OCI-LY1 (cell line): ENCODE measurements at regions not wholly inside any gene's neighbourhood (a gene's known extent, or its start where the extent isn't known, plus 50 kb on each side); places are given as distances from the start of the nearest gene placed in this dataset.
"Not testable (repeated sequence)": the region's sequence is repeated elsewhere in the genome, so short reads cannot be mapped to it uniquely, and the experiment has no call there.

ENCODE experiments used
- H2AFZ ChIP-seq: fragments of 200-600 bp; sonication (generic), shearing (Covaris generic); 2 replicates; pipeline ENCODE4 v1.6.0; 2014; ENCODE audit warnings: antibody characterized with exemption, mild to moderate bottlenecking, low read length
- H3F3A ChIP-seq: fragments of 200-600 bp; sonication (generic), shearing (Covaris generic); 2 replicates; pipeline ENCODE4 v1.6.0; 2014; ENCODE audit warnings: mild to moderate bottlenecking, antibody characterized with exemption, low read length, moderate library complexity; ENCODE audit not compliant: insufficient read depth
- H3K27ac ChIP-seq: fragments of 200-600 bp; sonication (generic); 2 replicates; pipeline ENCODE4 v1.5.1; 2014; ENCODE audit warnings: low read length, mixed run types, mild to moderate bottlenecking, low read depth; ENCODE audit not compliant: poor library complexity, severe bottlenecking
- H3K27me3 ChIP-seq: fragments of 200-600 bp; sonication (generic); 2 replicates; pipeline ENCODE4 v1.6.0; 2014; ENCODE audit warnings: antibody characterized with exemption, mild to moderate bottlenecking, low read length, moderate library complexity; ENCODE audit not compliant: insufficient read depth
- H3K36me3 ChIP-seq: fragments of 200-600 bp; sonication (generic); 2 replicates; pipeline ENCODE4 v1.6.1; 2014; ENCODE audit warnings: mild to moderate bottlenecking, antibody characterized with exemption, low read length, moderate library complexity, mixed read lengths; ENCODE audit not compliant: insufficient read depth
- H3K4me1 ChIP-seq: fragments of 200-600 bp; sonication (generic); 2 replicates; pipeline ENCODE4 v1.5.1; 2014; ENCODE audit warnings: mild to moderate bottlenecking, low read length, moderate library complexity; ENCODE audit not compliant: insufficient read depth, severe bottlenecking
- H3K4me2 ChIP-seq: fragments of 200-600 bp; sonication (generic), shearing (Covaris generic); 2 replicates; pipeline ENCODE4 v1.6.1; 2014; ENCODE audit warnings: low read length
- H3K4me3 ChIP-seq: fragments of 200-600 bp; sonication (generic); 2 replicates; pipeline ENCODE4 v1.5.1; 2014; ENCODE audit warnings: low read length, low read depth, mild to moderate bottlenecking, mixed read lengths; ENCODE audit not compliant: poor library complexity, severe bottlenecking
- H3K79me2 ChIP-seq: fragments of 200-600 bp; shearing (Covaris generic); 2 replicates; pipeline ENCODE4 v1.6.1; 2016; ENCODE audit warnings: mixed run types, low read length, mixed read lengths; ENCODE audit not compliant: insufficient read depth
- H3K9ac ChIP-seq: fragments of 200-600 bp; sonication (generic), shearing (Covaris generic); 2 replicates; pipeline ENCODE4 v1.6.1; 2014; ENCODE audit warnings: mild to moderate bottlenecking, low read length, mixed read lengths
- H3K9me2 ChIP-seq: fragments of 200-600 bp; sonication (generic), shearing (Covaris generic); 2 replicates; pipeline ENCODE4 v1.6.1; 2014; ENCODE audit warnings: low read depth, mild to moderate bottlenecking, low read length, mixed read lengths
- H3K9me3 ChIP-seq: fragments of 200-600 bp; shearing (Covaris generic); 2 replicates; pipeline ENCODE4 v1.6.1; 2014; ENCODE audit warnings: low read length, mixed read lengths
- H4K20me1 ChIP-seq: fragments of 200-600 bp; sonication (generic), shearing (Covaris generic); 2 replicates; pipeline ENCODE4 v1.6.0; 2016; ENCODE audit warnings: mild to moderate bottlenecking, low read length; ENCODE audit not compliant: insufficient read depth
- EZH2 ChIP-seq: fragments of 200-600 bp; sonication (generic), shearing (Covaris generic); IDR thresholded peaks from 2 replicates; pipeline ENCODE4 v1.8.0; 2017; ENCODE audit warnings: borderline replicate concordance, mixed run types, mild to moderate bottlenecking, antibody characterized with exemption, low read length, moderate library complexity, mixed read lengths
- TF ChIP-seq, protein P1 (sequence below): fragments of 200-600 bp; sonication (generic), shearing (Covaris generic); IDR thresholded peaks from 2 replicates; pipeline ENCODE4 v1.5.1; 2017; ENCODE audit warnings: mild to moderate bottlenecking, antibody characterized with exemption, low read length, moderate library complexity, mixed read lengths

DNA sequence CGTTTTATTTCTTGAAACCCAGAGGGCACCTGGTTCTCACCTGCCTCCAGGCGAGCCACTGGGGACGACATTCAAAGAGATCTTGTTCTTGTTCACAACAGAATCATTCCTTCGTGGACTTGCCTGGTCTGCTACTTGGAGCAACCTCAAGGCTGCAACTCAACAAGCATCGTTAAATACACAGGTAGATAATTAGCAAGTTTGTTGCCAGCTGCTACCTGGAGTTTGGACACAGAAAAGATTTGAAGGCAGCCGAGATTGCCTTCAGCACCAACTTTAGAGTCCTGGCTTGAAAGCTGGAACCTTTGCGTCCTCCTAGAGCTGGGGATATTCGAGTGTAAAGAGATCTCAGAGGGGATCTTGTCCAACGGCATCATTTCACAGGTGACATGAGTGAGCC lies 89.6 kb upstream of the C7orf33 start:
- peak overlapping the region; percentile 48 for H3K4me3 ChIP-seq
- no peak for TF ChIP-seq EZH2
- TF ChIP-seq, protein P1, sequence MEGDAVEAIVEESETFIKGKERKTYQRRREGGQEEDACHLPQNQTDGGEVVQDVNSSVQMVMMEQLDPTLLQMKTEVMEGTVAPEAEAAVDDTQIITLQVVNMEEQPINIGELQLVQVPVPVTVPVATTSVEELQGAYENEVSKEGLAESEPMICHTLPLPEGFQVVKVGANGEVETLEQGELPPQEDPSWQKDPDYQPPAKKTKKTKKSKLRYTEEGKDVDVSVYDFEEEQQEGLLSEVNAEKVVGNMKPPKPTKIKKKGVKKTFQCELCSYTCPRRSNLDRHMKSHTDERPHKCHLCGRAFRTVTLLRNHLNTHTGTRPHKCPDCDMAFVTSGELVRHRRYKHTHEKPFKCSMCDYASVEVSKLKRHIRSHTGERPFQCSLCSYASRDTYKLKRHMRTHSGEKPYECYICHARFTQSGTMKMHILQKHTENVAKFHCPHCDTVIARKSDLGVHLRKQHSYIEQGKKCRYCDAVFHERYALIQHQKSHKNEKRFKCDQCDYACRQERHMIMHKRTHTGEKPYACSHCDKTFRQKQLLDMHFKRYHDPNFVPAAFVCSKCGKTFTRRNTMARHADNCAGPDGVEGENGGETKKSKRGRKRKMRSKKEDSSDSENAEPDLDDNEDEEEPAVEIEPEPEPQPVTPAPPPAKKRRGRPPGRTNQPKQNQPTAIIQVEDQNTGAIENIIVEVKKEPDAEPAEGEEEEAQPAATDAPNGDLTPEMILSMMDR = no peak
- no peak overlapping the region for H3K9ac ChIP-seq
- no peak overlapping the region for H2AFZ ChIP-seq
- H3K9me2 ChIP-seq = no peaks in the 10 kb centered on the region
- H4K20me1 ChIP-seq = no peaks in the 10 kb centered on the region
- H3K36me3 ChIP-seq = no peaks in the 10 kb centered on the region
- H3F3A ChIP-seq = no peaks in the 10 kb centered on the region
- no peaks in the 10 kb centered on the region for H3K79me2 ChIP-seq
- peaks cover 9% of the 10 kb centered on the region; the same call in 1 of the 2 replicates for H3K27me3 ChIP-seq
- peaks cover 15% of the 10 kb centered on the region for H3K4me1 ChIP-seq
- H3K27ac ChIP-seq = no peak overlapping the region
- peak overlapping the region; percentile 57 for H3K4me2 ChIP-seq
- H3K9me3 ChIP-seq = no peaks in the 10 kb centered on the region

DNA sequence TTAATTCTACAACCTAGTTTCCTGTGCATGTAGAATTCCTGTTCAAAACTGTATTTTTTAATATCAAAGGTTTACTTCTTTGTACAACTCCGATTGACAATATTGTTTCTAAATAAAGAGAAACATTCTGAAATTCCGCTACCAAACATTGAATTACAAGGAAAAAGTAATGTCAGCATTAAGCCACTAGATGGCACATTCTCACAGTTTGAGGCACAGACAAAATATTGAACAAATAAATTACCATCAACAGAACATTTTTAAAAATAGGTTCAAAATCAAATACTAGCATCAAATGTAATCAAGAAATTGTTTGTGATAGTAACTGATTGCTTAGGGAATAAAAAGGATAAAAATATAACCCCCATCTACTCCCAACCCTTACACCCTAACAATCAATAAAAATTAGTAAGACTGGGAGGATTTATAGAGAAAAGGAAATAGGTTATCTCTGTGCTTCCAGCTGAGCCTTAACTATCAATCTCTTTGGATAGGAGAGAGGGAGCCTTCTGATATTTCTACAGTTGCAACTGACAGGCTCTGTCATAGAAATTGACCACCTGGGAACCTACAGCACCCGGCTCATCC lies 86.6 kb upstream of the C7orf33 start:
- no peak overlapping the region for H2AFZ ChIP-seq
- H3K36me3 ChIP-seq = no peaks in the 10 kb centered on the region
- no peak overlapping the region for H3K9ac ChIP-seq
- H3K4me1 ChIP-seq = peaks cover 15% of the 10 kb centered on the region
- no peaks in the 10 kb centered on the region for H4K20me1 ChIP-seq
- H3K4me3 ChIP-seq = no peak overlapping the region
- no peaks in the 10 kb centered on the region for H3K9me3 ChIP-seq
- H3K27ac ChIP-seq = no peak overlapping the region
- no peaks in the 10 kb centered on the region for H3K9me2 ChIP-seq
- H3K27me3 ChIP-seq = 0 out of 2 replicates have a peak, but pooled peaks cover 5% of the 10 kb centered on the region
- TF ChIP-seq EZH2 = no peak
- TF ChIP-seq, protein P1 = peak; percentile 94
- H3F3A ChIP-seq = no peaks in the 10 kb centered on the region
- H3K79me2 ChIP-seq = no peaks in the 10 kb centered on the region
- H3K4me2 ChIP-seq = no peak overlapping the region

DNA sequence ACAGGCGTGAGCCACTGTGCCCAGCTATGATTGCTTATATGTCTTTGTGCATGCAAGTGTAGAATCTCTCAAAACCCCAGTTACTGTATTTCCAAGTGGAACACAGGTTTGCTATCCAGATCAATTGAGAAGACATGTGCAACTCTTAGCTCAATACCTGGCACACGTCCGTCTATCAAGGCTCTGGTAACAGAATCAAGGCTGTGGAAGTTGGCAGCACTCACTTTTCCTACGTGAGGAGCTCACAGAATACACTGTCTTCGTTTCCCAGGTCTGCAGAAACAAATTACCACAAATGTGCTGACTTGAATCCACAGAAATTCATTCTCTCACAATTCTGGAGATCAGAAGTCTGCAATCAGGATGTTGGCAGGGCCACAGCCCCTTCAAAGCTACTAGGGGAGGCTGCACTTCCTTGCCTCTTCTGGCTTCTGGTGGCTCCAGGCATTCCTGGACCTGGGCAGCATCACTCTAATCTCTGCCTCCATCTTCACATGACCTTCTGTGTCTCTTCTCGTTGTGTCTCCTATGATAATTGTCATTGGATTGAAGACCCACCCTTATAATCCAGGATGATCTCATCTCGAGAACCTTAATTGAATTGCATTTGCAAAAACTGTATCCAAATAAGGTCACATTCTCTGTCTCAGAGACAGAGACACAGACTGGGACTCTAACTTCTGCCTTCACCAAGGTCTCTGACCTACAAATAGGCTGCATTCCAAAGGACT lies 84.8 kb upstream of the C7orf33 start:
- Histone ChIP-seq H3K9me2 (no peaks in the 10 kb centered on the region), H3K27me3 (0 out of 2 replicates have a peak, but pooled peaks cover 5% of the 10 kb centered on the region), H3K4me2 (no peak overlapping the region), H3K9me3 (no peaks in the 10 kb centered on the region), H4K20me1 (no peaks in the 10 kb centered on the region), H3K9ac (no peak overlapping the region), H3K4me3 (no peak overlapping the region), H3K27ac (no peak overlapping the region), H3K79me2 (no peaks in the 10 kb centered on the region), H3K36me3 (no peaks in the 10 kb centered on the region), H2AFZ (no peak overlapping the region), H3K4me1 (peaks cover 15% of the 10 kb centered on the region), H3F3A (no peaks in the 10 kb centered on the region)
- no peak for TF ChIP-seq EZH2
- TF ChIP-seq, protein P1 = no peak

DNA sequence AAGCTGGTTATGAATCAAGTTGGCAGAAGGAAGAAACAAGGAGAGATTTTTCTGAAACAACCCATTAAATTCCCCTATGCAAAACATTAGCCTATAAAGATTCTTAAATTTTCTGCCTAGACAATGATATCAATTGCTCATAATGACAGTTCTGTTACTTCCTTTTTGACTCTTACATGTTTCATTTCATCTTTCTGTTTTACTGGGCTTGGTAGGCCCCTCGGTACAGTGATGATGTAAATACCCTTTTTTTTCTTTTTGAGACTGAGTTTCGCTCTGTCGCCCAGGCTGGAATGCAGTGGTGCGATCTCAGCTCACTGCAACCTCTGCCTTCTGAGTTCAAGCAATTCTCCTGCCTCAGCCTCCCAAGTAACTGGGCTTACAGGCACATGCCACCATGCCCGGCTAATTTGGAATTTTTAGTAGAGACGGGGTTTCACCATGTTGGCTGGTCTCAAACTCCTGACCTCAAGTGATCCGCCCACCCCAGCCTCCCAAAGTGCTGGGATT lies 83.4 kb upstream of the C7orf33 start:
- not testable (repeated sequence) for H2AFZ ChIP-seq, H3K79me2 ChIP-seq, H3K27ac ChIP-seq, H3K4me1 ChIP-seq, H3K9ac ChIP-seq, H4K20me1 ChIP-seq, H3K27me3 ChIP-seq, H3K4me2 ChIP-seq, H3K4me3 ChIP-seq, H3K36me3 ChIP-seq, H3K9me2 ChIP-seq, H3F3A ChIP-seq, H3K9me3 ChIP-seq
